GM12878 (cell line): ENCODE measurements at regions not wholly inside any gene's neighbourhood (a gene's known extent, or its start where the extent isn't known, plus 50 kb on each side); places are given as distances from the start of the nearest gene placed in this dataset.

Experiments used
- BMI1 ChIP-seq: fragments of 450-650 bp; IDR thresholded peaks from 2 replicates; pipeline ENCODE4 v1.6.1; 2016; ENCODE audit warnings: mild to moderate bottlenecking, moderate library complexity, borderline replicate concordance
- CBX3 ChIP-seq: fragments of 200-600 bp; sonication (generic); IDR thresholded peaks from 2 replicates; pipeline ENCODE4 v1.6.1; 2016; ENCODE audit warnings: low read depth, borderline replicate concordance
- CREB1 ChIP-seq: IDR thresholded peaks from 2 replicates; pipeline ENCODE4 v1.6.1; 2012; ENCODE audit warnings: low read depth, mild to moderate bottlenecking, inconsistent platforms
- ESRRA ChIP-seq: IDR thresholded peaks from 2 replicates; pipeline ENCODE4 v1.6.1; 2012; ENCODE audit warnings: mild to moderate bottlenecking, low read length, improper control_type of control experiment
- IKZF1 ChIP-seq: fragments of 450-650 bp; conservative IDR thresholded peaks from 2 replicates; pipeline ENCODE4 v1.6.1; 2017; ENCODE audit warnings: antibody characterized with exemption, mild to moderate bottlenecking
- IKZF2 ChIP-seq, 2 experiments: fragments of 450-650 bp; IDR thresholded peaks; 2 replicates each; pipeline ENCODE4 v1.6.1; 2017; ENCODE audit warnings: mild to moderate bottlenecking in 2 of 2, moderate library complexity in 2 of 2
- JUNB ChIP-seq: IDR thresholded peaks from 2 replicates; pipeline ENCODE4 v1.6.1; 2016; ENCODE audit warnings: antibody characterized with exemption, mild to moderate bottlenecking
- MEF2A ChIP-seq: IDR thresholded peaks from 2 replicates; pipeline ENCODE4 v1.6.1; 2011; ENCODE audit warnings: low read depth, mild to moderate bottlenecking, low read length, moderate library complexity; ENCODE audit not compliant: insufficient read depth
- PAX8 ChIP-seq: fragments of 450-650 bp; IDR thresholded peaks from 2 replicates; pipeline ENCODE4 v1.6.1; 2017; ENCODE audit warnings: mild to moderate bottlenecking, moderate library complexity
- POLR2AphosphoS2 ChIP-seq: IDR thresholded peaks from 2 replicates; pipeline ENCODE4 v1.6.1; 2011; ENCODE audit warnings: low read depth, mild to moderate bottlenecking, low read length, improper control_type of control experiment, moderate library complexity
- SKIL ChIP-seq: fragments of 450-650 bp; IDR thresholded peaks from 2 replicates; pipeline ENCODE4 v1.6.1; 2017; ENCODE audit warnings: mild to moderate bottlenecking, low read depth, inconsistent platforms; ENCODE audit not compliant: poor library complexity, severe bottlenecking
- SMAD1 ChIP-seq: fragments of 450-650 bp; IDR thresholded peaks from 2 replicates; pipeline ENCODE4 v1.6.1; 2018; ENCODE audit warnings: mild to moderate bottlenecking, low read depth; ENCODE audit not compliant: partially characterized antibody
- SMC3 ChIP-seq: IDR thresholded peaks from 2 replicates; pipeline ENCODE4 v1.6.1; 2011; ENCODE audit warnings: low read length, improper control_type of control experiment, borderline replicate concordance
- TF ChIP-seq, protein P1 (sequence below): fragments of 450-650 bp; IDR thresholded peaks from 2 replicates; pipeline ENCODE4 v1.6.1; 2017; ENCODE audit warnings: mild to moderate bottlenecking

DNA sequence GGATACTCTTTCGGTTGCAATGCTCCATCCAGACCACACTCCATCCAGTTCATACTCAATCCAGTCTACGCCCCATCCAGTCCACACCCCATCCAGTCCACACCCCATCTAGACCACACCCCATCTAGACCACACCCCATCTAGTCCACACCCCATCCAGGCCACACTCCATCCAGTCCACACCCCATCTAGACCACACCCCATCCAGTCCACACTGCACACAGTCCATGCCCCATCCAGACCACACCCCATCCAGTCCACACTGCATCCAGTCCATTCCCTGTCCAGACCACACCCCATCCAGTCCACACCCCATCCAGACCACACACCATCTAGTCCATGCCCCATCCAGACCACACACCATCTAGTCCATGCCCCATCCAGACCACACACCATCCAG is 116.0 kb upstream of the RTL1 start (continued):
- TF ChIP-seq MEF2A (no peak), SMC3 (no peak), SMAD1 (no peak), JUNB (no peak), BMI1 (no peak), PAX8 (no peak), CREB1 (no peak), IKZF2 (IDR thresholded peaks at IDR 0.05) (no peak), ESRRA (no peak), IKZF1 (no peak), SKIL (no peak), CBX3 (no peak), POLR2AphosphoS2 (no peak)
- TF ChIP-seq, protein P1, sequence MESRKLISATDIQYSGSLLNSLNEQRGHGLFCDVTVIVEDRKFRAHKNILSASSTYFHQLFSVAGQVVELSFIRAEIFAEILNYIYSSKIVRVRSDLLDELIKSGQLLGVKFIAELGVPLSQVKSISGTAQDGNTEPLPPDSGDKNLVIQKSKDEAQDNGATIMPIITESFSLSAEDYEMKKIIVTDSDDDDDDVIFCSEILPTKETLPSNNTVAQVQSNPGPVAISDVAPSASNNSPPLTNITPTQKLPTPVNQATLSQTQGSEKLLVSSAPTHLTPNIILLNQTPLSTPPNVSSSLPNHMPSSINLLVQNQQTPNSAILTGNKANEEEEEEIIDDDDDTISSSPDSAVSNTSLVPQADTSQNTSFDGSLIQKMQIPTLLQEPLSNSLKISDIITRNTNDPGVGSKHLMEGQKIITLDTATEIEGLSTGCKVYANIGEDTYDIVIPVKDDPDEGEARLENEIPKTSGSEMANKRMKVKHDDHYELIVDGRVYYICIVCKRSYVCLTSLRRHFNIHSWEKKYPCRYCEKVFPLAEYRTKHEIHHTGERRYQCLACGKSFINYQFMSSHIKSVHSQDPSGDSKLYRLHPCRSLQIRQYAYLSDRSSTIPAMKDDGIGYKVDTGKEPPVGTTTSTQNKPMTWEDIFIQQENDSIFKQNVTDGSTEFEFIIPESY, result no peak
